Epithelial cell of proximal tubule (primary cell): ENCODE measurements at regions not wholly inside any gene's neighbourhood (a gene's known extent, or its start where the extent isn't known, plus 50 kb on each side); places are given as distances from the start of the nearest gene placed in this dataset.

ENCODE experiments used
- DNase-seq: peaks from one replicate; pipeline ENCODE4 v3.0.0-alpha.2; 2011; ENCODE audit warnings: low read depth
- H3K4me3 ChIP-seq: 2 replicates; pipeline ENCODE4 v1.5.1; 2011; ENCODE audit warnings: low read depth, mild to moderate bottlenecking, low read length
- CTCF ChIP-seq: conservative IDR thresholded peaks from 2 replicates; pipeline ENCODE4 v1.5.1; 2012; ENCODE audit warnings: low read depth, mild to moderate bottlenecking, low read length

GRCh38 chr2:71906357-71906973 is 241.2 kb downstream of the CYP26B1 start:
- no peak overlapping the region for H3K4me3 ChIP-seq
- TF ChIP-seq CTCF: no peak
- no peak for DNase-seq

- no peak for DNase-seq
- no peak for TF ChIP-seq CTCF
- no peak overlapping the region for H3K4me3 ChIP-seq
Observed at GRCh38 chr2:71905205-71905604, 242.5 kb downstream of the CYP26B1 start.

GRCh38 chr2:71903841-71904240 is 243.8 kb downstream of the CYP26B1 start:
- DNase-seq: no peak
- TF ChIP-seq CTCF: no peak
- no peak overlapping the region for H3K4me3 ChIP-seq

GRCh38 chr2:71901466-71901865 is 246.2 kb downstream of the CYP26B1 start:
- no peak overlapping the region for H3K4me3 ChIP-seq
- no peak for DNase-seq
- TF ChIP-seq CTCF: no peak

- no peak for DNase-seq
- H3K4me3 ChIP-seq: no peak overlapping the region
- TF ChIP-seq CTCF: no peak
Observed at GRCh38 chr2:71898851-71899681, 248.6 kb downstream of the CYP26B1 start.

GRCh38 chr2:71898375-71898774 is 249.3 kb downstream of the CYP26B1 start:
- no peak for TF ChIP-seq CTCF
- no peak overlapping the region for H3K4me3 ChIP-seq
- DNase-seq: no peak
